H9 (cell line): ENCODE measurements at regions not wholly inside any gene's neighbourhood (a gene's known extent, or its start where the extent isn't known, plus 50 kb on each side); places are given as distances from the start of the nearest gene placed in this dataset.

Experiments used
- DNase-seq: peaks from one replicate; pipeline ENCODE4 v3.0.0-alpha.2; 2017
- H2AFZ ChIP-seq: one replicate; pipeline ENCODE4 v1.6.1; 2013; ENCODE audit warnings: mild to moderate bottlenecking, low read length, control low read depth, moderate library complexity
- H2AK5ac ChIP-seq: 2 replicates; pipeline ENCODE4 v1.6.1; 2013; ENCODE audit warnings: low read length, control low read depth, mixed read lengths; ENCODE audit not compliant: insufficient read length
- H2BK120ac ChIP-seq: one replicate; pipeline ENCODE4 v1.6.1; 2013; ENCODE audit warnings: low read depth, mild to moderate bottlenecking, low read length, control low read depth, inconsistent platforms; ENCODE audit not compliant: poor library complexity, severe bottlenecking
- H2BK12ac ChIP-seq: 2 replicates; pipeline ENCODE4 v1.6.1; 2013; ENCODE audit warnings: low read length, control low read depth, mixed read lengths, low read depth; ENCODE audit not compliant: insufficient read length
- H2BK15ac ChIP-seq: 2 replicates; pipeline ENCODE4 v1.6.1; 2013; ENCODE audit warnings: low read depth, low read length, control low read depth
- H2BK20ac ChIP-seq: one replicate; pipeline ENCODE4 v1.6.1; 2013; ENCODE audit warnings: low read depth, mild to moderate bottlenecking, low read length, control low read depth, inconsistent platforms; ENCODE audit not compliant: poor library complexity, severe bottlenecking
- H2BK5ac ChIP-seq: 2 replicates; pipeline ENCODE4 v1.6.1; 2013; ENCODE audit warnings: low read length, control low read depth, mixed read lengths; ENCODE audit not compliant: insufficient read length
- H3K14ac ChIP-seq: 2 replicates; pipeline ENCODE4 v1.6.1; 2013; ENCODE audit warnings: low read length, control low read depth; ENCODE audit not compliant: insufficient read depth
- H3K18ac ChIP-seq: 2 replicates; pipeline ENCODE4 v1.6.1; 2013; ENCODE audit warnings: low read depth, mild to moderate bottlenecking, mixed read lengths, low read length, control low read depth; ENCODE audit not compliant: insufficient read length
- H3K23ac ChIP-seq: 2 replicates; pipeline ENCODE4 v1.6.1; 2013; ENCODE audit warnings: low read length, control low read depth, mixed read lengths, low read depth; ENCODE audit not compliant: insufficient read length
- H3K23me2 ChIP-seq: 2 replicates; pipeline ENCODE4 v1.6.1; 2013; ENCODE audit warnings: low read depth, mild to moderate bottlenecking, mixed read lengths, low read length, control low read depth; ENCODE audit not compliant: insufficient read length, poor library complexity, severe bottlenecking
- H3K27ac ChIP-seq: 2 replicates; pipeline ENCODE4 v1.5.1; 2013; ENCODE audit warnings: low read length, control low read depth, mixed read lengths, low read depth; ENCODE audit not compliant: insufficient read length
- H3K27me3 ChIP-seq: 2 replicates; pipeline ENCODE4 v1.6.1; 2013; ENCODE audit warnings: low read length, control low read depth, inconsistent platforms; ENCODE audit not compliant: insufficient read depth
- H3K4ac ChIP-seq: 2 replicates; pipeline ENCODE4 v1.6.1; 2013; ENCODE audit warnings: low read depth, mild to moderate bottlenecking, control low read depth, inconsistent platforms, low read length, moderate library complexity
- H3K4me1 ChIP-seq: 2 replicates; pipeline ENCODE4 v1.6.1; 2013; ENCODE audit warnings: low read length, control low read depth, inconsistent platforms; ENCODE audit not compliant: insufficient read depth
- H3K4me2 ChIP-seq: 2 replicates; pipeline ENCODE4 v1.6.1; 2013; ENCODE audit warnings: low read length, control low read depth, mixed read lengths; ENCODE audit not compliant: insufficient read length, insufficient read depth
- H3K56ac ChIP-seq: 2 replicates; pipeline ENCODE4 v1.6.1; 2013; ENCODE audit warnings: low read depth, mild to moderate bottlenecking, mixed read lengths, low read length, control low read depth; ENCODE audit not compliant: insufficient read length
- H3K79me1 ChIP-seq: 2 replicates; pipeline ENCODE4 v1.6.1; 2013; ENCODE audit warnings: low read depth, mild to moderate bottlenecking, moderate library complexity, low read length, control low read depth, inconsistent platforms; ENCODE audit not compliant: insufficient read depth, poor library complexity, severe bottlenecking
- H3K79me2 ChIP-seq: 2 replicates; pipeline ENCODE4 v1.6.1; 2013; ENCODE audit warnings: low read length, control low read depth, inconsistent platforms; ENCODE audit not compliant: insufficient read depth
- H3K9ac ChIP-seq: 2 replicates; pipeline ENCODE4 v1.6.1; 2013; ENCODE audit warnings: low read length, control low read depth, mixed read lengths; ENCODE audit not compliant: insufficient read length; ENCODE audit errors: extremely low read depth
- H3K9me3 ChIP-seq: one replicate; pipeline ENCODE4 v1.6.1; 2013; ENCODE audit warnings: low read depth, low read length, inconsistent platforms; ENCODE audit not compliant: control insufficient read depth
- H3T11ph ChIP-seq: one replicate; pipeline ENCODE4 v1.6.1; 2013; ENCODE audit warnings: mild to moderate bottlenecking, low read length, control low read depth, inconsistent platforms
- H4K20me1 ChIP-seq: one replicate; pipeline ENCODE4 v1.6.1; 2013; ENCODE audit not compliant: control insufficient read depth, insufficient read length, insufficient read depth
- H4K5ac ChIP-seq: 2 replicates; pipeline ENCODE4 v1.6.1; 2013; ENCODE audit warnings: low read depth, mild to moderate bottlenecking, mixed read lengths, low read length, control low read depth; ENCODE audit not compliant: insufficient read length
- H4K8ac ChIP-seq: replicated peaks from 2 replicates; pipeline ENCODE4 v1.6.1; 2013; ENCODE audit warnings: low read length, control low read depth, mixed read lengths, low read depth; ENCODE audit not compliant: insufficient read length
- H4K91ac ChIP-seq: 2 replicates; pipeline ENCODE4 v1.6.1; 2013; ENCODE audit warnings: low read depth, mild to moderate bottlenecking, moderate library complexity, mixed read lengths, low read length, control low read depth; ENCODE audit not compliant: insufficient read length
- H3K27ac Mint-ChIP-seq, 3 experiments: 2 replicates in 2 of 3; 3 replicates in 1 of 3; pipeline ENCODE4 v1.8.0; 2020 to 2021; ENCODE audit warnings: mixed read lengths in 3 of 3, mild to moderate bottlenecking in 1 of 3, moderate library complexity in 1 of 3
- H3K27me3 Mint-ChIP-seq: 2 replicates; pipeline ENCODE4 v1.8.0; 2021; ENCODE audit warnings: low read depth, mild to moderate bottlenecking, moderate library complexity, mixed read lengths
- H3K36me3 Mint-ChIP-seq, 3 experiments: 2 replicates in 2 of 3; 3 replicates in 1 of 3; pipeline ENCODE4 v1.8.0; 2020 to 2021; ENCODE audit warnings: low read depth in 3 of 3, mixed read lengths in 3 of 3; ENCODE audit not compliant: insufficient read depth in 1 of 3
- H3K4me1 Mint-ChIP-seq, 2 experiments: 2 replicates each; pipeline ENCODE4 v1.8.0; 2020; ENCODE audit warnings: mixed read lengths in 2 of 2
- H3K4me3 Mint-ChIP-seq, 2 experiments: 2 replicates in 1 of 2; 3 replicates in 1 of 2; pipeline ENCODE4 v1.8.0; 2020 to 2021; ENCODE audit warnings: mild to moderate bottlenecking in 2 of 2, mixed read lengths in 2 of 2, moderate library complexity in 1 of 2
- H3K9me3 Mint-ChIP-seq, 2 experiments: 2 replicates in 1 of 2; 3 replicates in 1 of 2; pipeline ENCODE4 v1.8.0; 2020; ENCODE audit warnings: mild to moderate bottlenecking in 2 of 2, mixed read lengths in 2 of 2, moderate library complexity in 1 of 2
- CTCF ChIP-seq: fragments of 200-600 bp; sonication (generic); conservative IDR thresholded peaks from 3 replicates; pipeline ENCODE4 v1.8.0; 2021; ENCODE audit warnings: antibody characterized with exemption, mild to moderate bottlenecking
- WGBS: extraction: QIAGEN DNeasy Blood & Tissue Kit; methylation state at CpG from one replicate; pipeline ENCODE4 v1.1.7; 2013; ENCODE audit warnings: missing lambda C conversion rate, low lambda C conversion rate, mixed read lengths; ENCODE audit not compliant: insufficient read length; ENCODE audit errors: extremely low coverage; 5-methylcytosine and 5-hydroxymethylcytosine counted together

- no peak for DNase-seq
- H3K79me2 ChIP-seq: no peaks in the 10 kb centered on the region
- H3K14ac ChIP-seq: no peak overlapping the region
- H4K91ac ChIP-seq: no peak overlapping the region
- Mint-ChIP-seq H3K36me3 (no peaks in the 10 kb centered on the region; a peak in 1 of 7 replicates), H3K27ac (no peak overlapping the region), H3K27me3 (peaks cover 5% of the 10 kb centered on the region), H3K9me3 (no peaks in the 10 kb centered on the region; a peak in 1 of 5 replicates), H3K4me1 (peaks cover 4 to 5% of the 10 kb centered on the region in 2 experiments; a peak in 2 of 4 replicates), H3K4me3 (no peak overlapping the region)
- no peak overlapping the region for H4K5ac ChIP-seq
- H2BK12ac ChIP-seq: no peak overlapping the region
- H2AFZ ChIP-seq: no peak overlapping the region
- no peak overlapping the region for H3K4ac ChIP-seq
- H3K18ac ChIP-seq: no peak overlapping the region
- no peaks in the 10 kb centered on the region for H3K79me1 ChIP-seq
- H3K9me3 ChIP-seq: no peaks in the 10 kb centered on the region
- H4K20me1 ChIP-seq: no peaks in the 10 kb centered on the region
- TF ChIP-seq CTCF: no peak
- no peak overlapping the region for H3K4me2 ChIP-seq
- H2BK15ac ChIP-seq: no peak overlapping the region
- H3K4me1 ChIP-seq: no peaks in the 10 kb centered on the region
- no peak overlapping the region for H2BK120ac ChIP-seq
- no peaks in the 10 kb centered on the region for H3K23me2 ChIP-seq
- no peak overlapping the region for H2BK20ac ChIP-seq
- H4K8ac ChIP-seq: no peak overlapping the region
- H3K27ac ChIP-seq: no peak overlapping the region
- no CpG with 5 or more reads among the region's 7 CpGs for WGBS
- no peak overlapping the region for H3T11ph ChIP-seq
- no peaks in the 10 kb centered on the region for H3K27me3 ChIP-seq
- no peak overlapping the region for H2AK5ac ChIP-seq
- no peak overlapping the region for H3K56ac ChIP-seq
- H2BK5ac ChIP-seq: no peak overlapping the region
- H3K9ac ChIP-seq: no peak overlapping the region
- H3K23ac ChIP-seq: no peak overlapping the region
Observed at GRCh38 chr2:230614040-230614439, 98.6 kb upstream of the CAB39 start.
